SK-N-SH treated with all-trans-retinoic acid at 6 μM for 48 hours (cell line): ENCODE measurements at regions not wholly inside any gene's neighbourhood (a gene's known extent, or its start where the extent isn't known, plus 50 kb on each side); places are given as distances from the start of the nearest gene placed in this dataset.
"Not testable (repeated sequence)": the region's sequence is repeated elsewhere in the genome, so short reads cannot be mapped to it uniquely, and the experiment has no call there.

Experiments
- ATAC-seq: fragments of 200-7000 bp; cut with Tn5 transposase; 3 replicates; pipeline ENCODE4 v1.9.1; 2020; ENCODE audit warnings: mild to moderate bottlenecking, moderate library complexity
- ARNTL ChIP-seq: fragments of 450-650 bp; formaldehyde crosslinking; IDR thresholded peaks from 2 replicates; pipeline ENCODE4 v1.5.0; 2020; ENCODE audit warnings: low read depth, mild to moderate bottlenecking, moderate library complexity, borderline replicate concordance
- BACH2 ChIP-seq: fragments of 250-450 bp; sonication (Bioruptor Pico); IDR thresholded peaks from 2 replicates; pipeline ENCODE4 v1.9.0; 2021; ENCODE audit warnings: mild to moderate bottlenecking, borderline replicate concordance
- CREB5 ChIP-seq: fragments of 250-450 bp; sonication (Bioruptor Pico); IDR thresholded peaks from 2 replicates; pipeline ENCODE4 v1.5.1; 2020; ENCODE audit warnings: low read depth, mild to moderate bottlenecking, moderate library complexity
- CSDC2 ChIP-seq: fragments of 250-450 bp; sonication (Bioruptor Pico); IDR thresholded peaks from 2 replicates; pipeline ENCODE4 v1.5.0; 2020; ENCODE audit warnings: mild to moderate bottlenecking, moderate library complexity
- CSRNP3 ChIP-seq: fragments of 250-450 bp; sonication (Bioruptor Pico); IDR thresholded peaks from 2 replicates; pipeline ENCODE4 v1.5.1; 2021; ENCODE audit warnings: mild to moderate bottlenecking, moderate library complexity
- ESRRG ChIP-seq: fragments of 250-450 bp; sonication (Bioruptor Pico); IDR thresholded peaks from 2 replicates; pipeline ENCODE4 v1.6.1; 2021; ENCODE audit warnings: mild to moderate bottlenecking
- GLIS3 ChIP-seq: fragments of 250-450 bp; sonication (Bioruptor Pico); IDR thresholded peaks from 2 replicates; pipeline ENCODE4 v1.5.0; 2020; ENCODE audit warnings: mild to moderate bottlenecking, moderate library complexity
- ISL1 ChIP-seq: fragments of 250-450 bp; sonication (Bioruptor Pico); IDR thresholded peaks from 2 replicates; pipeline ENCODE4 v2.1.2; 2022; ENCODE audit warnings: mild to moderate bottlenecking, moderate library complexity
- PATZ1 ChIP-seq: fragments of 250-450 bp; sonication (Bioruptor Pico); IDR thresholded peaks from 2 replicates; pipeline ENCODE4 v1.8.0; 2020; ENCODE audit warnings: mild to moderate bottlenecking, moderate library complexity, borderline replicate concordance
- POU6F1 ChIP-seq: fragments of 250-450 bp; sonication (Bioruptor Pico); IDR thresholded peaks from 2 replicates; pipeline ENCODE4 v1.8.0; 2021; ENCODE audit warnings: low read depth, mild to moderate bottlenecking, moderate library complexity, borderline replicate concordance
- PPARA ChIP-seq: fragments of 250-450 bp; sonication (Bioruptor Pico); IDR thresholded peaks from 2 replicates; pipeline ENCODE4 v1.5.0; 2020; ENCODE audit warnings: mild to moderate bottlenecking, borderline replicate concordance
- RARB ChIP-seq: fragments of 250-450 bp; sonication (Bioruptor Pico); IDR thresholded peaks from 2 replicates; pipeline ENCODE4 v1.8.0; 2021; ENCODE audit warnings: mild to moderate bottlenecking, moderate library complexity
- SNAI2 ChIP-seq: fragments of 250-450 bp; sonication (Bioruptor Pico); IDR thresholded peaks from 2 replicates; pipeline ENCODE4 v1.5.0; 2020; ENCODE audit warnings: mild to moderate bottlenecking, moderate library complexity
- TCF4 ChIP-seq: fragments of 250-450 bp; sonication (Bioruptor Pico); IDR thresholded peaks from 2 replicates; pipeline ENCODE4 v1.8.0; 2021; ENCODE audit warnings: mild to moderate bottlenecking, moderate library complexity, borderline replicate concordance
- TOX ChIP-seq: fragments of 250-450 bp; sonication (Bioruptor Pico); IDR thresholded peaks from 2 replicates; pipeline ENCODE4 v1.8.0; 2021; ENCODE audit warnings: mild to moderate bottlenecking, moderate library complexity, borderline replicate concordance
- TSHZ2 ChIP-seq: fragments of 250-450 bp; sonication (Bioruptor Pico); IDR thresholded peaks from 2 replicates; pipeline ENCODE4 v1.5.0; 2020; ENCODE audit warnings: mild to moderate bottlenecking, moderate library complexity
- ZFP3 ChIP-seq: fragments of 250-450 bp; sonication (Bioruptor Pico); IDR thresholded peaks from 2 replicates; pipeline ENCODE4 v1.5.0; 2020; ENCODE audit warnings: mild to moderate bottlenecking, moderate library complexity
- ZFP30 ChIP-seq: fragments of 450-650 bp; formaldehyde crosslinking; IDR thresholded peaks from 2 replicates; pipeline ENCODE4 v1.5.0; 2022; ENCODE audit warnings: mild to moderate bottlenecking, moderate library complexity
- ZNF565 ChIP-seq: fragments of 450-650 bp; formaldehyde crosslinking; conservative IDR thresholded peaks from 2 replicates; pipeline ENCODE4 v1.5.0; 2020; ENCODE audit warnings: low read depth, mild to moderate bottlenecking, moderate library complexity
- ZNF70 ChIP-seq: fragments of 450-650 bp; formaldehyde crosslinking; IDR thresholded peaks from 2 replicates; pipeline ENCODE4 v1.5.0; 2020; ENCODE audit warnings: mild to moderate bottlenecking, moderate library complexity
- ZNF8 ChIP-seq: fragments of 450-650 bp; formaldehyde crosslinking; IDR thresholded peaks from 2 replicates; pipeline ENCODE4 v1.5.0; 2020; ENCODE audit warnings: mild to moderate bottlenecking, moderate library complexity

- TF ChIP-seq PATZ1 = no peak
- TF ChIP-seq SNAI2 (CRISPR knock-in tag) = no peak
- TF ChIP-seq ZNF8 = no peak
- TF ChIP-seq RARB (CRISPR knock-in tag) = no peak
- no peak for ATAC-seq
These were observed 197.4 kb upstream of the PRSS16 start for GRCh38 chr6:27049863-27050781.

GRCh38 chr6:27052082-27052730 is 195.3 kb upstream of the PRSS16 start:
- not testable (repeated sequence) for ATAC-seq

GRCh38 chr6:27052731-27053082 is 194.8 kb upstream of the PRSS16 start:
- no peak for ATAC-seq
- TF ChIP-seq PPARA (no peak), TSHZ2 (no peak), ZFP30 (CRISPR knock-in tag) (no peak), ARNTL (CRISPR knock-in tag) (no peak), ESRRG (CRISPR knock-in tag) (no peak), TOX (CRISPR knock-in tag) (no peak)
- TF ChIP-seq, all 23 proteins: peak for 0

- ATAC-seq = no peak
- TF ChIP-seq CSRNP3 (CRISPR knock-in tag) = no peak
- no peak for TF ChIP-seq TSHZ2
- no peak for TF ChIP-seq ZNF70 (CRISPR knock-in tag)
- TF ChIP-seq CSDC2 (CRISPR knock-in tag) = no peak
- no peak for TF ChIP-seq ZNF565 (CRISPR knock-in tag)
- no peak for TF ChIP-seq TCF4 (CRISPR knock-in tag)
- TF ChIP-seq ISL1 (CRISPR knock-in tag) = no peak
- no peak for TF ChIP-seq PATZ1
- no peak for TF ChIP-seq ZNF8
- TF ChIP-seq ZFP30 (CRISPR knock-in tag) = no peak
- no peak for TF ChIP-seq POU6F1
- TF ChIP-seq ZFP3 (CRISPR knock-in tag) = no peak
- no peak for TF ChIP-seq BACH2 (CRISPR knock-in tag)
- TF ChIP-seq TOX (CRISPR knock-in tag) = no peak
- TF ChIP-seq ESRRG (CRISPR knock-in tag) = no peak
- TF ChIP-seq CREB5 = no peak
- no peak for TF ChIP-seq GLIS3 (CRISPR knock-in tag)
These were observed 193.8 kb upstream of the PRSS16 start for GRCh38 chr6:27053738-27054137.
